ENCODE measurements at regions not wholly inside any gene's neighbourhood (a gene's known extent, or its start where the extent isn't known, plus 50 kb on each side); places are given as distances from the start of the nearest gene placed in this dataset.

DNA sequence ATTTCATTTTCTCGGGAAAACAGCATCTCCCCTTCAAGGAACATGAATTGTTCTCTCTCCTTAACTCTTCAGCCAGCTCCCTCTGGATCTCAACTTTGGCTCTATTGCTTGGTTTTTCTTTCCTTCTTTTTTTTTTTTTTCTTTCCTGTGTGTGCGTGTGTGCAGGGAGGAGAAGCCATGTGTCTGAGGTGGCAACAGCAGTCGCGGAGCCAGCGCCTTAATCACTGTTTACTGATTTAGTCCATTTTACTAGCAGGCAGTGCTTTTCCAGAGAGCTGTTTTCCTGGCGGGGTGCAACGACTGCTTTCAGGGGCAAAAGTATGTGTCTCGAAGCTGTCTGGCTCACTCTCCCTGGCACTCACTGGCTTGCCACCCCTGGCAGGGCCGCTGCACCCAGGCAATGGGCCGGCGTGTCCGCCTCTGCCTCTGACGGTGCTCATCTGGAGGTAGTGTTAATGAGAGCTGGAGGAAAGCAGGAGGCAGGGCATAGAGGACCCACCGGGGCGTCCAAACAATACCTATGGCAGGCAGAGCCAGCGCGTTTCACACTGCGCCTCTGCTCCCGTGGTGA lies 835.4 kb upstream of the NR2F2 start:
- DNase-seq (ENCODE audit: low read depth): no peak

DNA sequence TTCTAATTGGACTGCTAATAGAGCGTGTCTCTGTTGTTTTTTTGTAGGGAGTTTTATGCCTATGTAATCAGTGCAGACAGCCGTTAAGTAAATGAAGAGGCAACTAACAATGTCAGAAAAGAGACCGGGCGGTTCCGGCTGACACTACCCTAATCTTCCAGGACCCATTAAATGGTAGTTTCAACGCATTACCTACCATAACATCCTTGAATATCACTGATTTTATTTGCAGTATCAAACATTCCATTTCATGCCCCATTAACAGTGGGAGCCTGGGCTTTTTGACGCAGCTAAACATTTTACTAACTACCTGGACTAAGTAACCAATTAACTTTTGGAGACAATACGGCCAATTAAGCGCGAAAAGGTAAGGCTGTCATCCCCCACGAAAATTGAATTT lies 832.9 kb upstream of the NR2F2 start:
- no peak for DNase-seq (ENCODE audit: low read depth)

DNA sequence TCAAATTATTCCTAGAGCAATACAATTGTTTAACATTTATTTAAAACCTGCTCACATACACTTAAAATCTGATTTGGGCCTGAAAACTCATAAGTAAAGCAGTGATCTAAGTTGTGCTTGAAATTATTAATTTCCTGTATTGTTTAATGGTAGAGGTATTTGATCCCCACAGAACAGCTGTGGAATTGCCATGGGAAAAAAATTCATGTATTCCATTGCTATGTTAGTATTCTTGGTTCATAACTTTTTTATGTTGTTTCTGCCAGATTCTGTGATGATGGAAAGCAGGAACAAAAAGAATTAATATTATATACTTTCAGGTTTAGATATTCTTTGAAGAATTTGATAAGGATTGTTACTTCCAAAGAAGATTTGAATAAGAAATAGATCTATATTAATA lies 831.5 kb upstream of the NR2F2 start:
- no peak for DNase-seq (ENCODE audit: low read depth)

DNA sequence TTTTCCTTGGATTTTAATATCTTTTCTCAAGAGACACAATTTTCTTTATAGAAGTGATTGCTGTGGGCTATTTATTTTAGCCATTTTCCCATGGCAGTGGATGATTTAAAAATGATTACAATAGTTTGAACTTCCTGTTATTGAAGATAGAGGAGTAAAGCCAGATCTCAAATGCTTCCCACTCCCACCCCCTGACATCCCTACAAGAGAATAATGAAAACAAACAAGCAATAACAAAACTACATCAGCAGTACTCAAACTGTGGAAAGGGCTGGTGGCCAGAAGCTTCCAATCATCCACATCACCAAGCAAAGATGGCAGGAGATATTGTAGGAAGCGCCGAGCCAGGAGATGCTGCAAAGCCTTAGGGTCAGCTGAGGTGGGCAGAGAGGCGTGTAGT lies 831.1 kb upstream of the NR2F2 start:
- DNase-seq (ENCODE audit: low read depth): no peak

DNA sequence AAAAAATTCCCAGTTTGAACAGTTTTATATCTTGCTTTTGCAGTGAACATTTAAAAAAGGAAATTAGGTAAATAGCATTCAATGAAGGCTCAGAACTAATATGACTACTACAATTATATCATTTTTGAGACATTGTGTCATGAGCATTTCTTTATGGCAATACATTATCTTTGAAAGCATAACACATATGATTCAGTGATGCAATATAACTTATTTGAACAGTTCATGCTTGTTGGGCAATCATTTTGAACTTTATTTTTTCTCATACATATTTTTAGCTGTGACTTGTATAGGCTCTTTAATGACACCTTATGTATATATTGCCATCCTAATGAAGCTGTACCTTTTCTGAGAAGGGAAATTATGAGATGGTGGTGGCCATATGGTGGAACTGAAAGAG lies 828.6 kb upstream of the NR2F2 start:
- DNase-seq (ENCODE audit: low read depth): no peak

DNA sequence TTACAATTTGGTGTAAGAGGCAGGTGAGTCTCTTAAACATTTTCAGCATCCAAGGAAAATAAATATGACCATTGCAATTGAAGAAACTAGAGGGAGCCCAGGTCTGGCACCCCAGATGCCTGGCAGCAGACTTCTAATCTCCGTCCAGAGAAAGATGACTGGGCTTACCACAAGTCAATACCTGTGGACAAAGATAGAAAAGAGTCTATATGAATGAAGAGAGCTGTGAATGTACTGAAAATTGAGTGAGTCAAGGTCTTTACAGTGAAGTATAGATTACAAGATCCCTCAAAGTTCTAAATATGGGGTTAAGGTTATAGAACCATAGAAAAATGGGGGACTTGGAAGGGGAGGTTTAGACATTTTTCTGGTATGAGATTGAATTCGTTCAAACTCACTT lies 827.4 kb upstream of the NR2F2 start:
- DNase-seq (ENCODE audit: low read depth): no peak

DNA sequence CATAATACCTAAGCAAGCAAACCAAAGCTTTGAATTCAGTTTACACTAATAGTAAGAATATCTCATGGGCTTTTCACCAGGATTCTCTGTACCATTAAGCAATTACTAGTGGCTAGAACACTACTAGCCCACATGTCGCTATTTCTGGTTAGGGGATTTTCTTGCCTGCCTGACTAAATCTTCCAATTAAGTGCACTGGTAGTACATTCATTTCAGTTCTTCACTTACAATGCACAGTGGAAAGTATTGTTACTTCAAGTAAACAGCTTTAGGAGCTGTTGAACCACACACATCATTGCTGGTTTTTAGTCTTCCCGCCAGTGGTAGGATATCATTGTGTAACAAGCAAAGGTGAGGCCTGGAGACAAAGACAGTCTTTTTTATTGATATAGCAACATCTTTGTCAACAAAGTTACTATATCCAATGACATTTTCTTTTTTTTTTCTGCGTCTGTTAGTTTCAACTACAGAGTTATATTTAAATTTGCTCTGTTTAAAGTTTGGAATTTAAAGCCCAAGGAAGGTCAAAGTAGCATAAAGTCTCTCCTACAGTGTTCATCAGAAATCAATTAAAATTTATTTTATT lies 826.8 kb upstream of the NR2F2 start:
- no peak for DNase-seq (ENCODE audit: low read depth)

DNA sequence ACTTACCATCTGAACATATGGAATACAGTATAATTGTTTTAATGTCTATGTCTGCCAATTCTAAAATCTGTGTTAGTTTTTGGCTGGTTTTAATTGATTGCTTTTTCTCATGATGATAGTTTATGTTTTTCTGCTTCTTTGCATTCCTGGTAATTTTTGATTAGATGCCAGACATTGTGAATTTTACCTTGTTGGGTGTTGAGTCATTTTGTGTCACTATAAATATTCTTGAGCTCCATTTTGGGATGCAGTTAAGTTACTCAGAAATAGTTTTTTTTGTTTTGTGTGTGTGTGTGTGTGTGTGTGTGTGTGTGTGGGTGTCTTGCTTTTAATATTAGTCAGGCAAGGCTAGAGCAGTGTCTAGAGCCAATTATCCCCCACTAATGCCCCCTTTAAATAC lies 818.8 kb upstream of the NR2F2 start:
- no peak for DNase-seq (ENCODE audit: low read depth)

DNA sequence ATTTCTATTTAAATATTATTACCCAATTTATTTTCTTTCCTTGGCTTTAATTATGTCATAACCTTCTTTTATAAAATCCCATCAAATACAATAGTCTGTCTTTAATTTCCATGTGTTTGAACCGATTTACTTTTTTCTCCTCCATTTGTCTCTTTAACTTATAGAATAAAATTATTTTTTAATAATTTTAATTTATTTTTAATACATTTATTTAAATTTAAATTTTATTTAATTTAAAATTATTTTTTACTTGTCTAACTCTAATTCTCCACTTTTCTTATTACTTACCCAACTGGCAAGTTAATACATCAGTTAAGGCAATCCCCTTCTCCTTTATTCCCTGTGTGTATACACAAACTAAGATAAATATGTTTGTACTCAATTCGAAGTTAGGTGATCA lies 817.6 kb upstream of the NR2F2 start:
- DNase-seq (ENCODE audit: low read depth): no peak

DNA sequence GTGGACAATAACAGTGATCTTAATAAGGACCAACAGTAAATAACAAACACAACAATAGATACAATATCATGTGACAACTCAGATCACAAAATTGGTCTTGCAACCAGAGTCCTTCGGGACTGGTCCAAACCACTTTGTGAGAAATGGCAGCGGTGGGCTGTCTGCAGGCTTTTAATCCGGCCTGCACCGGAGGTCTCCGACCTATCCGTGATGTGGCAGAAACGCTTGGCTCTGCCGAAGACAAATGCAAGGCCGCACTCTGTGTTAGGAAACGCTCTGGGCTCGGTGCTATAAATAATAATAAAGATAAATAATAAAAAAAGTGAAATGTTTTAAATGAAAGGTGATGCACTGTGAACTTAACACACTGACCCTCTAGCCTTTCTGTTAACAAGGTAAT lies 810.6 kb upstream of the NR2F2 start:
- no peak for DNase-seq (ENCODE audit: low read depth)

DNA sequence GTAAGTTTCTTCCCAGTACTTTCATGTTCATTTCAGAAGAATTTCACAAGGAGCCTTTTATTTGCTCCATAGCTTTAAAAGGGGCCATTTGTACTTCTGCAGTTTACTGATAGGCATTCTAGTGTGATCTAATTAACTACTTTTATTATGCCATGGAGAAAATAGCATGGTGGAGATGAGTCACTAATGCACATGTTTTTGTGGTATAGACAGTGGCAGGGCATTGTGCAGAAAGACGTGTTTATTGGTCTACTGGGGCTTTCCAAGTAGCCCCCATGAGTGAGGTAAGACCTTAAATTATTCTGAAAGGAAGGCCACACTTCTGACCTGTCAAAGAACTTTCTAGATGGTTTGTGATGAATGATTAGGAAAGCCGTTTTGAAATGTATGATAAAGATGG lies 810.0 kb upstream of the NR2F2 start:
- no peak for DNase-seq (ENCODE audit: low read depth)

DNA sequence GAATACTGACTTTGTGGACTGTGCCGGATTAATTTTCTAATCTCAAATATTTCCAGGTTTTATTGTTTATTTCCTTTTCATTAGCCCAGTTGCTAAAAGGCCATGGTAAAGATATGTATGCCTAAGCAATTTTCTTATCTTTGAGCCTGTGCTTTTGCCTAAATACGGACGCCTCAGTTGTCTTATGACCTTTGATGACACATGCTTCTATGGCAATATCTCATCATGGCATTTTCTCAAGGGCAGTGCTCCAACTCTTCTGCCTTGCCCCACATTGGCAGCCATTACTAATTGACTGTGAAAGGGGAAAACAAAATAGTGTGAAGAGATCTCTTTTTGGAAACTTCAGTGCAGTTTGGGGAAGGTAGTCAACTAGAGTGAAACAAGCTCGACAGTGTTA lies 809.6 kb upstream of the NR2F2 start:
- DNase-seq (ENCODE audit: low read depth): no peak

DNA sequence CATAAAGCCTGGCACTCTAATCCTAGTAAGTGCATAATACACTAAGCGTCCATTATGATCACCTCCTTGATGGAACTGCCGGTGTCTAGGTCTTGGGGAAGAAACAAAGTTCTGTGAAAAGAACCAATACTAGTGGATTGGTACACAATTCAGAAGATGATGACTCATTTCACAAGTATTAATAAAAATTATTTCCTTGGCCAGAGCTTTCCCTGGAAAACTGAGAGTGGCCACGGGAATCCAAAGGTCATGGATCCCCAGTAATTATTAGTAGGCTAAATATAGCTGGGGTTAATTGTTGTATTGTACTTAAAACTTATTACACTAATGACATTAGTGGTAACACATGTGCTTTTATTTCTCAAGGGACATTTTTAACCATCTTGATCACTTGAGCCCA lies 808.0 kb upstream of the NR2F2 start:
- no peak for DNase-seq (ENCODE audit: low read depth)

DNA sequence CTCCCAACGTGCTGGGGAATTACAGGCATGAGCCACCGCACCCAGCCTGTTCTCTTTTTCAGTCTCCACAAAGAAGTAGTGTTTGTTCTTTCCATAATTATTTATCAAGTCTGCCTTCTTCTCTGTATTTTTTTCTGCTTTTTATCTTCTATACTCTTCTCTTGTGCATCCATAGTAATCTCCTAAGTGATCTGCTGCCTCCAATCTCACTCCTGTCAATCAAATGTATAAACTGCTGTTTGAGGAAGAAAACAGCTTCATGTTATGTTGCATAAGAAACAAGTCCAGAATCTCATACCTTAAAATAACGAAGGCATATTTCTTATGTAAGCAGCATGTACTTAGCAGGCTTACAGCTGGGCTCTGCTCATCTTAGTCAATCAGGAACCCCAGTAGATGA lies 801.6 kb upstream of the NR2F2 start:
- DNase-seq (ENCODE audit: low read depth): no peak

DNA sequence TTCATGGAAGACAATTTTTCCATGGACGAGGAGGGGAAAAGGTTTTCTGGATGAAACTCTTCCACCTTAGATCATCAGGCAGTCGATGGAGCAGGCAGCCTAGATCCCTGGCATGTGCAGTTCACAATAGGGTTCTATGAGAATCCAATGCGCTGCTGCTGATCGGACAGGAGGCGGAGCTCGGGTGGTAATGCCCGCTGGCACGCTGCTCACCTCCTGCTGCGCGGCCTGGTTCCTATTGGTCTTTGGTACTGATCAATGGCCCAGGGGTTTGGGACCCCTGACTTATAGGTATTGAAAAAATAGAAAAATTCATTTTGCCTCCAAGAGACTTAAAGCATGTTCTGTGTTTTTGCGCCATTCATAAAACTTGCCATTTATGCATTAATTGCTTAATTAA lies 793.9 kb upstream of the NR2F2 start:
- DNase-seq (ENCODE audit: low read depth): no peak

DNA sequence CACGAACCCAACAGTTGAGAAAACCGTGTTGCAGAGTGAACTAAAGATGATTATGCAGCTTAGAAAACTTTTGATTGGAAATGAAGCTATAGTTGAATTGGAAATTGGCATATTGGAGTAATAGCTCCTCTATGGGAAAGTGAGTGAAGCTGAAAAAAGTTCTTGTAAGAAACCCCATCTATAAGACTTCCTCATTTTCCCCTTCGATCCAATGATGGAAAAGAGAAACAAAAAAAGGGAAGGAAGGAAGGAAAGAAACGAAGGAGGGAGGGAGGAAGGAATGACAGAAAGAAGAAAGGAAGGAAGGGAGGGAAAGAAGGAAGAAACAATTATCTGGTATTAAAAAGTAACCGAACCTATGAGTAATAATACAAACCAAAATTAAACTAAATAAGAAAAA lies 791.8 kb upstream of the NR2F2 start:
- no peak for DNase-seq (ENCODE audit: low read depth)

DNA sequence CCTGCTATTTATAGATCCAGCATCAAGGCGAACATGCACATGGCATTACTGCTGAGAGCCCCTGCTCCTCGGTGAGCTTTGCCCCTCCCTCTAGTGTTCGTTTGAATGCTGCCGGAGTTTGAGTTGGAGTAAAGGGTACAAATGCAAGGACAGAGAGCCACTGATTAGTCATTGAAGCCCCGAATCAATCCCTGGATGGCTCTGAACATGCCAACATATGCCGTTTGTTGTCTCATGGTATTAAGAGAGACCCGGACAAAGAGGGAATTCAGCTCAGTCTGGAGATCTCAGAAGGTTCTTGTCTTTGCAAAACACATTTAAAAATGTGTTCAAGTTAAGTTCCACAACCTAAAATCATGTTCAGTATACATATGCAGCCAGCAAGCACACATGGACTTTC lies 789.2 kb upstream of the NR2F2 start:
- no peak for DNase-seq (ENCODE audit: low read depth)

DNA sequence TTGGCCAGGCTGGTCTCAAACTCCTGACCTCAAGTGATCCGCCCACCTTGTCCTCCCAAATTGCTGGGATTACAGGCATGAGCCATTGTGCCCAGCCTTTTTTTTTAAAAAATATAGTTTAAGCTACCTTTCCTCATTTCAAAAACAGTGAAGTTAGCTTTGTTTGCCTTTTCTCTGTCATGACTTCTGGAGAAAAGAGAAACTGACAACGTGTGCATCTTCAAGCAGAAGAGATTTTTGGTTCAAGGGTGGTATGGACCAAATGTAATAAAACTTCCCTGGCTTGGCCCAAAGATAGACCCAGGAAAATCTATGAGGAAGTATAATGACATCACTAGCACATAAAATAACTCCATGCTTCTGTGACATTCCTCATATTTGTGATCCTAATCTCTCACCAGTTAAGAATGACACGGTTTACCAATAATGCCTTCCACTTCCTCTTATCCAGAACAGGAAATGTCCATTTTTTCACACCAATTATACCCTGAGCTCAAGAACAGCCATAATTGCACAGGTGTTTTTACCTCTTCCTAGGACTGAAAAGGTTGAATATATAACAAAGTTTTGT lies 781.2 kb upstream of the NR2F2 start:
- DNase-seq (ENCODE audit: low read depth): no peak

DNA sequence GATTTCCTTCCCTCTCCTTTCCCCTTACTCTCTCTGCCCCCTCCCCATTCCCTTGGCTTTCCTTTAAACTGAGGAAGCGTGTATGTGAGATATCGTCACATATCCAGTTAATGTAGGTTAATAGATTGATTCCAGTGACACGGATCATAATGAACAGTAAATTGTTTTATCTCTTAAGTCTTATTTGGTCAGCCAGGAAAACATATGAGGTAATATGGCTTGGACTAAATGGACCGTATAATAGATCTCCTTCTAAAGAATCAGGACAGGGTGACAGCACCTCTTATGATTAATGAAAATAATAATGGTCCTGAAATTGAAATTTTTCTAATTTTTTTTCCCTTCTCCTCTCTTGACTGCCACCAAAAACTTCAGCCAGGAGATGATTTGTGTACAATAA lies 779.8 kb upstream of the NR2F2 start:
- DNase-seq (ENCODE audit: low read depth): no peak

DNA sequence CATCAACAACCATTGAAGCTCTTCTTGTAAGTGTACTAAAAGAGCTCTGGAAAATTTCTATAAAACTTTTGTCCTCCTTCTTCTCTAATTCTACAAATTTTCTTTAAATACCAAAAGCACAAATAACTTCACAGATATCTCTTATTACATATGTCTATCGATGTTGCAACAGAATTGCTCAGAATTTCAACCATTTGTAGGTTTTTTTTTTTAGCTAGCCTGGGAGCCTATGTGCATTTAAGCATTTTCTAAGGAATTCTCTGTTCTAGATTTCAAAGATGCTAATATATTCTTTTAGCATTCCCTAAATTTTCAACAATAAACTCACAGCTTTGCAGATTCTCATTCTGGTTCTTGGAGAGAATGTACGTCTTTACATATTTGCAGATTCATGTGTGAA lies 774.3 kb upstream of the NR2F2 start:
- DNase-seq (ENCODE audit: low read depth): no peak

DNA sequence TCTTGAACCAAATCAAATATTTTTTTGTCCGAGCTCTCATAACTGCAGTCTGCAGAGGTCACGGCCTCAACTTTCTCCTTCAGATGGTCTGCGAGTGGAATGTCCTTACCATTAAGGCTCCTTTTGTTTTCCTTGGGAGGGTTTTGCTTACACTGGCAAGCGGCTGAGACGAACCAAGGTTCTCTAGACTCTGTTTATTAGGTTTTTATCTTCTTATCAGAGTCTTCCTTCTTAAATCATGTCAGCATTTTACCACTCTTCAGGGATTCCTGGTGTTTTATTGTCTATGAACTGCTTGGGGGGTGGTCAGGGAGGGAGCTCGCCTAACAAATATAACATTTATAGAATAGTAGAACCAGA lies 773.7 kb upstream of the NR2F2 start:
- DNase-seq (ENCODE audit: low read depth): no peak

DNA sequence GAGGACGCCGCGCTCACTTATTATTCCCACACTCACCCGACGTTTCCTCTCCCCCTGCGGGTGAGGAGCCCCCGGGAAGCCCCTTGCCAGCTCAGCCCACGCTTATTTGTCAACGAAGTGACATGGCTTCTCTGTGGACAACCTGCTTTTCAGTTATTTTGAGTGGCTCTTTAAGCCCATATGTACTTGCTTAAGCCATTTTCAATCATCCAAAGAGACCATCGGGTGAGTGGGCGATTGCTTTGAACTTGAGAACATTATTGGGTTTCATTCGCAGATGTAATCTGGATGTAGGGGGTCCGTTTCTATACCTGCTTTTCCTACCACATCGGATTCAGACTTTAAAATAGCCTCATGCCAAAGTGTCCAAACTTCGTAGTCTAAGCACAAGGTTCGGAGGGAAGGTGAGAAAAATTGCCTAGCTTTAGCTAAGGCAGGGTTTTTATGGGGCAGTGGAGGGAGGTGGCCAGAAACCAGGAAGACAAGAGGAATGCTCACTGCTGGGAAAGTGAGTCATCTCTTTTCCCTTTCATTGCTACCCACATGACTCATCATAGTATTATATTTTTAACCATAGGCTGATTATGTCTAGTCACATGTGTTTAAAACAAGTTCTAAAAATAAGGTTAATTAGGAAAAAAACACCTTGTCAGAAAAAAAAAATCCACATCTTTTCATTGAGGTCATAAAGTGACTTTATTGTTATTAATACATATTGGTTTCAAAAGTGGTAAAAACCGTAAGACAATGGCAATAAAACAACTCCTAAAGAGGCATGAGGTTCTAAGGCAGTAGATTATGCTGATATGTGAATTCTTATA lies 773.1 kb upstream of the NR2F2 start:
- DNase-seq (ENCODE audit: low read depth): no peak

DNA sequence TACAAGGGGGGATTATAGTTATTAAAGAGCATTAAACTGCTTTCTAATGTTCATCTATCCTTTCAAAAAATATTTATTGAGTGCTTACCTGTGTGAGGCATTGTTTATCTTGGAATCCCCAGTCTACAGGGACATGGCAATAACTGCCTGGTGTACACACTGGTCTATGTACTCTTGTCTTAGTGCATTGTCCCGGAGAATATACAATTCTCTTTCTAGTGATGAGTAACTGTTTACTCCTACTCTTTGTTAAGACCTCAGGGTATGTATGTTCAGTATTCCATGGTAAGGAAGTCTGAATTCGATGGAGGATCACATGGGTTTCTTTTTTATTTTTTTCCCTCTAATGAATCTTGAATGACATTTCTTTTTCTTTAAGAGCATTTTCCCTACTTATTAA lies 772.4 kb upstream of the NR2F2 start:
- DNase-seq (ENCODE audit: low read depth): no peak

DNA sequence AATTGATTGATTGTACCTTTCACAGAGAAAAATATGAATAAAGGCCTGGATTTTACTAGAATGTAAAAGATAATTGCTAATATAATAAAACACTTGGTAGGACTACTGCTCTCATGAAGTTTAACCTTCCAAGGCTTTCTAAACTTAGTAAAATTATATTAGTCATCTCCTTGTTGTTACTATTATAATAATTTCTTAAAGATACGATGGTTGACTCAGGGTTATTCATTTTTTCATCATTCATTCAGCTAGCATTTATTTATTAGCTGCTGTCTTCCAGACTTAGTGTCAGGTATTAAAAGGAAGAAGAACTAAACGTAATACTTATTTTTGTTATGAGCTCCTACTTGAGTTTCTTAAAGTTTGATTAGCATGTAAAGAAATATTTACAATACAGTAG lies 771.6 kb upstream of the NR2F2 start:
- no peak for DNase-seq (ENCODE audit: low read depth)

Measured in stimulated activated CD8-positive, alpha-beta memory T cell treated with anti-CD3 and anti-CD28 coated beads, Interleukin-7, amount 100 ng/mL, for 24 hours (primary cell).